NT2/D1 (cell line): ENCODE measurements at regions not wholly inside any gene's neighbourhood (a gene's known extent, or its start where the extent isn't known, plus 50 kb on each side); places are given as distances from the start of the nearest gene placed in this dataset.

Source experiments
- SUZ12 ChIP-seq: IDR thresholded peaks from 2 replicates; pipeline ENCODE4 v1.6.1; 2011; ENCODE audit not compliant: insufficient read length, insufficient read depth; ENCODE audit errors: extremely low read depth
- YY1 ChIP-seq: IDR thresholded peaks from 2 replicates; pipeline ENCODE4 v1.6.1; 2011; ENCODE audit not compliant: insufficient read length, insufficient read depth
- ZNF274 ChIP-seq: IDR thresholded peaks from 2 replicates; pipeline ENCODE4 v1.6.1; 2011; ENCODE audit warnings: mild to moderate bottlenecking, low read depth, low read length

- TF ChIP-seq SUZ12 (no peak), YY1 (no peak), ZNF274 (no peak)
Observed at GRCh38 chr17:15177343-15177742, 87.8 kb downstream of the PMP22 start.
